ENCODE measurements at regions not wholly inside any gene's neighbourhood (a gene's known extent, or its start where the extent isn't known, plus 50 kb on each side); places are given as distances from the start of the nearest gene placed in this dataset.

- H3K36me3 ChIP-seq (ENCODE audit: control insufficient read depth in 4 of 4, insufficient read depth in 4 of 4, low read length in 3 of 4) = no peaks in the 10 kb centered on the region
- no peak overlapping the region for H3K27ac ChIP-seq (ENCODE audit: insufficient read depth in 1 of 2, low read depth in 1 of 2, low read length in 2 of 2, poor library complexity in 1 of 2, severe bottlenecking in 2 of 2)
- DNase-seq = no peak
- no peak overlapping the region for H3K4me3 ChIP-seq (ENCODE audit: control insufficient read depth in 1 of 7, extremely low read depth in 1 of 7, insufficient read depth in 4 of 7, low read depth in 2 of 7, low read length in 6 of 7)
- H3K9me3 ChIP-seq (ENCODE audit: control extremely low read depth in 1 of 5, control insufficient read depth in 4 of 5, insufficient read depth in 2 of 5, low read depth in 1 of 5, low read length in 4 of 5) = peaks cover 0 to 16% (median 8%) of the 10 kb centered on the region in 5 experiments
- H3K27me3 ChIP-seq (replicated peaks in 2 of 5; ENCODE audit: control insufficient read depth in 4 of 5, insufficient read depth in 5 of 5, low read length in 4 of 5) = no peaks in the 10 kb centered on the region
- no peaks in the 10 kb centered on the region for H3K4me1 ChIP-seq (ENCODE audit: control extremely low read depth in 1 of 4, control insufficient read depth in 4 of 4, insufficient read depth in 4 of 4, low read length in 3 of 4)
- POLR2A ChIA-PET = no interaction called here
- CTCF ChIA-PET = no interaction called here
Measured at GRCh38 chr2:103734911-103735310, 973.1 kb downstream of the TMEM182 start.

GRCh38 chr2:103738108-103738507 is 976.3 kb downstream of the TMEM182 start:
- CTCF ChIA-PET = no interaction called here
- POLR2A ChIA-PET = no interaction called here
- WGBS (ENCODE audit: insufficient coverage) = 100% methylated on average over 1 of the region's 3 CpGs

GRCh38 chr2:103738606-103739005 is 976.8 kb downstream of the TMEM182 start:
- no peak overlapping the region for H3K27ac ChIP-seq (ENCODE audit: insufficient read depth in 1 of 2, low read depth in 1 of 2, low read length in 2 of 2, poor library complexity in 1 of 2, severe bottlenecking in 2 of 2)
- DNase-seq = no peak
- no peaks in the 10 kb centered on the region for H3K4me1 ChIP-seq (ENCODE audit: control extremely low read depth in 1 of 4, control insufficient read depth in 4 of 4, insufficient read depth in 4 of 4, low read length in 3 of 4)
- H3K36me3 ChIP-seq (ENCODE audit: control insufficient read depth in 4 of 4, insufficient read depth in 4 of 4, low read length in 3 of 4) = no peaks in the 10 kb centered on the region
- no CpG with 5 or more reads among the region's 1 CpG for WGBS (ENCODE audit: insufficient coverage)
- no peaks in the 10 kb centered on the region for H3K27me3 ChIP-seq (replicated peaks in 2 of 5; ENCODE audit: control insufficient read depth in 4 of 5, insufficient read depth in 5 of 5, low read length in 4 of 5)
- ChIA-PET CTCF (no interaction called here), POLR2A (no interaction called here)
- H3K4me3 ChIP-seq (ENCODE audit: control insufficient read depth in 1 of 7, extremely low read depth in 1 of 7, insufficient read depth in 4 of 7, low read depth in 2 of 7, low read length in 6 of 7) = no peak overlapping the region
- peaks cover 0 to 15% (median 6%) of the 10 kb centered on the region in 5 experiments for H3K9me3 ChIP-seq (ENCODE audit: control extremely low read depth in 1 of 5, control insufficient read depth in 4 of 5, insufficient read depth in 2 of 5, low read depth in 1 of 5, low read length in 4 of 5)

More at GRCh38 chr2:103738108-103738507, 976.3 kb downstream of the TMEM182 start:
- no peaks in the 10 kb centered on the region for H3K4me1 ChIP-seq (ENCODE audit: control extremely low read depth in 1 of 4, control insufficient read depth in 4 of 4, insufficient read depth in 4 of 4, low read length in 3 of 4)
- no peaks in the 10 kb centered on the region for H3K27me3 ChIP-seq (replicated peaks in 2 of 5; ENCODE audit: control insufficient read depth in 4 of 5, insufficient read depth in 5 of 5, low read length in 4 of 5)
- no peak overlapping the region for H3K27ac ChIP-seq (ENCODE audit: insufficient read depth in 1 of 2, low read depth in 1 of 2, low read length in 2 of 2, poor library complexity in 1 of 2, severe bottlenecking in 2 of 2)
- peaks cover 0 to 16% (median 8%) of the 10 kb centered on the region in 5 experiments for H3K9me3 ChIP-seq (ENCODE audit: control extremely low read depth in 1 of 5, control insufficient read depth in 4 of 5, insufficient read depth in 2 of 5, low read depth in 1 of 5, low read length in 4 of 5)
- H3K36me3 ChIP-seq (ENCODE audit: control insufficient read depth in 4 of 4, insufficient read depth in 4 of 4, low read length in 3 of 4) = no peaks in the 10 kb centered on the region
- no peak for DNase-seq
- no peak overlapping the region for H3K4me3 ChIP-seq (ENCODE audit: control insufficient read depth in 1 of 7, extremely low read depth in 1 of 7, insufficient read depth in 4 of 7, low read depth in 2 of 7, low read length in 6 of 7)

GRCh38 chr2:103739186-103739585 is 977.4 kb downstream of the TMEM182 start:
- CTCF ChIA-PET = no interaction called here
- Histone ChIP-seq H3K4me1 (ENCODE audit: control extremely low read depth in 1 of 4, control insufficient read depth in 4 of 4, insufficient read depth in 4 of 4, low read length in 3 of 4) (no peaks in the 10 kb centered on the region), H3K36me3 (ENCODE audit: control insufficient read depth in 4 of 4, insufficient read depth in 4 of 4, low read length in 3 of 4) (no peaks in the 10 kb centered on the region), H3K27ac (ENCODE audit: insufficient read depth in 1 of 2, low read depth in 1 of 2, low read length in 2 of 2, poor library complexity in 1 of 2, severe bottlenecking in 2 of 2) (no peak overlapping the region), H3K27me3 (replicated peaks in 2 of 5; ENCODE audit: control insufficient read depth in 4 of 5, insufficient read depth in 5 of 5, low read length in 4 of 5) (no peaks in the 10 kb centered on the region), H3K4me3 (ENCODE audit: control insufficient read depth in 1 of 7, extremely low read depth in 1 of 7, insufficient read depth in 4 of 7, low read depth in 2 of 7, low read length in 6 of 7) (no peak overlapping the region), H3K9me3 (ENCODE audit: control extremely low read depth in 1 of 5, control insufficient read depth in 4 of 5, insufficient read depth in 2 of 5, low read depth in 1 of 5, low read length in 4 of 5) (peaks cover 0 to 10% (median 4%) of the 10 kb centered on the region in 5 experiments)
- no peak for DNase-seq
- POLR2A ChIA-PET = no interaction called here
- WGBS (ENCODE audit: insufficient coverage) = 93% methylated on average over 2 of the region's 3 CpGs

- ChIA-PET POLR2A (no interaction called here), CTCF (no interaction called here)
- DNase-seq = no peak
- H3K27me3 ChIP-seq (replicated peaks in 2 of 5; ENCODE audit: control insufficient read depth in 4 of 5, insufficient read depth in 5 of 5, low read length in 4 of 5) = no peaks in the 10 kb centered on the region
- H3K4me3 ChIP-seq (ENCODE audit: control insufficient read depth in 1 of 7, extremely low read depth in 1 of 7, insufficient read depth in 4 of 7, low read depth in 2 of 7, low read length in 6 of 7) = no peak overlapping the region
- WGBS (ENCODE audit: insufficient coverage) = 89% methylated on average over 1 of the region's 1 CpG
- no peaks in the 10 kb centered on the region for H3K4me1 ChIP-seq (ENCODE audit: control extremely low read depth in 1 of 4, control insufficient read depth in 4 of 4, insufficient read depth in 4 of 4, low read length in 3 of 4)
- H3K9me3 ChIP-seq (ENCODE audit: control extremely low read depth in 1 of 5, control insufficient read depth in 4 of 5, insufficient read depth in 2 of 5, low read depth in 1 of 5, low read length in 4 of 5) = peaks cover 0 to 10% (median 3%) of the 10 kb centered on the region in 5 experiments
- no peak overlapping the region for H3K27ac ChIP-seq (ENCODE audit: insufficient read depth in 1 of 2, low read depth in 1 of 2, low read length in 2 of 2, poor library complexity in 1 of 2, severe bottlenecking in 2 of 2)
- H3K36me3 ChIP-seq (ENCODE audit: control insufficient read depth in 4 of 4, insufficient read depth in 4 of 4, low read length in 3 of 4) = no peaks in the 10 kb centered on the region
Measured at GRCh38 chr2:103739921-103740320, 978.1 kb downstream of the TMEM182 start.

GRCh38 chr2:103740631-103741030 is 978.8 kb downstream of the TMEM182 start:
- CTCF ChIA-PET = no interaction called here
- no peaks in the 10 kb centered on the region for H3K36me3 ChIP-seq (ENCODE audit: control insufficient read depth in 4 of 4, insufficient read depth in 4 of 4, low read length in 3 of 4)
- no peak for DNase-seq
- WGBS (ENCODE audit: insufficient coverage) = 67% methylated on average over 1 of the region's 1 CpG
- POLR2A ChIA-PET = no interaction called here
- H3K9me3 ChIP-seq (ENCODE audit: control extremely low read depth in 1 of 5, control insufficient read depth in 4 of 5, insufficient read depth in 2 of 5, low read depth in 1 of 5, low read length in 4 of 5) = peaks cover 0 to 4% (median 0%) of the 10 kb centered on the region in 5 experiments
- no peak overlapping the region for H3K27ac ChIP-seq (ENCODE audit: insufficient read depth in 1 of 2, low read depth in 1 of 2, low read length in 2 of 2, poor library complexity in 1 of 2, severe bottlenecking in 2 of 2)
- H3K27me3 ChIP-seq (replicated peaks in 2 of 5; ENCODE audit: control insufficient read depth in 4 of 5, insufficient read depth in 5 of 5, low read length in 4 of 5) = no peaks in the 10 kb centered on the region
- no peaks in the 10 kb centered on the region for H3K4me1 ChIP-seq (ENCODE audit: control extremely low read depth in 1 of 4, control insufficient read depth in 4 of 4, insufficient read depth in 4 of 4, low read length in 3 of 4)
- no peak overlapping the region for H3K4me3 ChIP-seq (ENCODE audit: control insufficient read depth in 1 of 7, extremely low read depth in 1 of 7, insufficient read depth in 4 of 7, low read depth in 2 of 7, low read length in 6 of 7)

- H3K36me3 ChIP-seq (ENCODE audit: control insufficient read depth in 4 of 4, insufficient read depth in 4 of 4, low read length in 3 of 4) = no peaks in the 10 kb centered on the region
- H3K9me3 ChIP-seq (ENCODE audit: control extremely low read depth in 1 of 5, control insufficient read depth in 4 of 5, insufficient read depth in 2 of 5, low read depth in 1 of 5, low read length in 4 of 5) = no peaks in the 10 kb centered on the region
- CTCF ChIA-PET = no interaction called here
- H3K27ac ChIP-seq (ENCODE audit: insufficient read depth in 1 of 2, low read depth in 1 of 2, low read length in 2 of 2, poor library complexity in 1 of 2, severe bottlenecking in 2 of 2) = no peak overlapping the region
- no peak overlapping the region for H3K4me3 ChIP-seq (ENCODE audit: control insufficient read depth in 1 of 7, extremely low read depth in 1 of 7, insufficient read depth in 4 of 7, low read depth in 2 of 7, low read length in 6 of 7)
- POLR2A ChIA-PET = no interaction called here
- no peaks in the 10 kb centered on the region for H3K4me1 ChIP-seq (ENCODE audit: control extremely low read depth in 1 of 4, control insufficient read depth in 4 of 4, insufficient read depth in 4 of 4, low read length in 3 of 4)
- no peak for DNase-seq
- no peaks in the 10 kb centered on the region for H3K27me3 ChIP-seq (replicated peaks in 2 of 5; ENCODE audit: control insufficient read depth in 4 of 5, insufficient read depth in 5 of 5, low read length in 4 of 5)
Measured at GRCh38 chr2:103743195-103743594, 981.4 kb downstream of the TMEM182 start.

Measured in common myeloid progenitor, CD34-positive (primary cell).